ENCODE measurements at regions not wholly inside any gene's neighbourhood (a gene's known extent, or its start where the extent isn't known, plus 50 kb on each side); places are given as distances from the start of the nearest gene placed in this dataset.

- no peak overlapping the region for H3K27ac ChIP-seq
- H3K4me3 ChIP-seq (ENCODE audit: low read depth, low read length): no peak overlapping the region
- H3K27me3 ChIP-seq (ENCODE audit: control insufficient read depth, insufficient read depth, low read length): no peaks in the 10 kb centered on the region
- no peaks in the 10 kb centered on the region for H3K79me2 ChIP-seq
- no peaks in the 10 kb centered on the region for H3K9me3 ChIP-seq (ENCODE audit: control insufficient read depth, low read length)
- H3K4me1 ChIP-seq: peaks cover 9% of the 10 kb centered on the region
- H2AFZ ChIP-seq: no peak overlapping the region
- no peak overlapping the region for H3K9ac ChIP-seq
- H3K36me3 ChIP-seq (ENCODE audit: control insufficient read depth, insufficient read depth, low read length): no peaks in the 10 kb centered on the region
- no peak overlapping the region for H3K4me2 ChIP-seq (ENCODE audit: low read length)
- TF ChIP-seq CTCF (IDR thresholded peaks at IDR 0.05): no peak
Measured at GRCh38 chr14:44780989-44781388, 180.8 kb downstream of the KLHL28 start.

- Histone ChIP-seq H3K79me2 (no peaks in the 10 kb centered on the region), H3K4me1 (peaks cover 9% of the 10 kb centered on the region), H3K9ac (no peak overlapping the region), H3K4me2 (ENCODE audit: low read length) (no peak overlapping the region), H3K4me3 (ENCODE audit: low read depth, low read length) (no peak overlapping the region), H3K27ac (peak overlapping the region; percentile 77), H3K36me3 (ENCODE audit: control insufficient read depth, insufficient read depth, low read length) (no peaks in the 10 kb centered on the region), H3K9me3 (ENCODE audit: control insufficient read depth, low read length) (no peaks in the 10 kb centered on the region), H2AFZ (peak overlapping the region; percentile 59), H3K27me3 (ENCODE audit: control insufficient read depth, insufficient read depth, low read length) (no peaks in the 10 kb centered on the region)
- no peak for TF ChIP-seq CTCF (IDR thresholded peaks at IDR 0.05)
Measured at GRCh38 chr14:44778604-44779003, 183.1 kb downstream of the KLHL28 start.

- Histone ChIP-seq H3K4me3 (ENCODE audit: low read depth, low read length) (no peak overlapping the region), H3K9me3 (ENCODE audit: control insufficient read depth, low read length) (no peaks in the 10 kb centered on the region), H3K4me2 (ENCODE audit: low read length) (no peak overlapping the region), H3K9ac (no peak overlapping the region), H3K36me3 (ENCODE audit: control insufficient read depth, insufficient read depth, low read length) (no peaks in the 10 kb centered on the region), H2AFZ (peak overlapping the region; percentile 59), H3K79me2 (no peaks in the 10 kb centered on the region), H3K27ac (peak overlapping the region; percentile 77), H3K27me3 (ENCODE audit: control insufficient read depth, insufficient read depth, low read length) (no peaks in the 10 kb centered on the region), H3K4me1 (peaks cover 7% of the 10 kb centered on the region)
- TF ChIP-seq CTCF (IDR thresholded peaks at IDR 0.05): no peak
Measured at GRCh38 chr14:44777584-44777983, 184.2 kb downstream of the KLHL28 start.

GRCh38 chr14:44775248-44775647 is 186.5 kb downstream of the KLHL28 start:
- no peaks in the 10 kb centered on the region for H3K27me3 ChIP-seq (ENCODE audit: control insufficient read depth, insufficient read depth, low read length)
- no peak overlapping the region for H3K4me2 ChIP-seq (ENCODE audit: low read length)
- TF ChIP-seq CTCF (IDR thresholded peaks at IDR 0.05): no peak
- no peaks in the 10 kb centered on the region for H3K9me3 ChIP-seq (ENCODE audit: control insufficient read depth, low read length)
- no peaks in the 10 kb centered on the region for H3K79me2 ChIP-seq
- H3K4me3 ChIP-seq (ENCODE audit: low read depth, low read length): no peak overlapping the region
- peaks cover 7% of the 10 kb centered on the region for H3K4me1 ChIP-seq
- no peak overlapping the region for H3K27ac ChIP-seq
- H2AFZ ChIP-seq: no peak overlapping the region
- H3K36me3 ChIP-seq (ENCODE audit: control insufficient read depth, insufficient read depth, low read length): no peaks in the 10 kb centered on the region
- no peak overlapping the region for H3K9ac ChIP-seq

- Histone ChIP-seq H3K4me2 (ENCODE audit: low read length) (no peak overlapping the region), H3K79me2 (no peaks in the 10 kb centered on the region), H3K9ac (no peak overlapping the region), H2AFZ (no peak overlapping the region), H3K27me3 (ENCODE audit: control insufficient read depth, insufficient read depth, low read length) (no peaks in the 10 kb centered on the region), H3K36me3 (ENCODE audit: control insufficient read depth, insufficient read depth, low read length) (no peaks in the 10 kb centered on the region), H3K4me1 (peaks cover 7% of the 10 kb centered on the region), H3K9me3 (ENCODE audit: control insufficient read depth, low read length) (no peaks in the 10 kb centered on the region), H3K27ac (no peak overlapping the region), H3K4me3 (ENCODE audit: low read depth, low read length) (no peak overlapping the region)
- TF ChIP-seq CTCF (IDR thresholded peaks at IDR 0.05): no peak
Measured at GRCh38 chr14:44774396-44774795, 187.4 kb downstream of the KLHL28 start.
